ENCODE measurements at regions not wholly inside any gene's neighbourhood (a gene's known extent, or its start where the extent isn't known, plus 50 kb on each side); places are given as distances from the start of the nearest gene placed in this dataset.

- Mint-ChIP-seq H3K27ac (no peak overlapping the region), H3K4me1 (ENCODE audit: low read depth) (no peaks in the 10 kb centered on the region), H3K36me3 (ENCODE audit: low read depth) (no peaks in the 10 kb centered on the region), H3K27me3 (no peaks in the 10 kb centered on the region), H3K4me3 (no peak overlapping the region), H3K9me3 (no peaks in the 10 kb centered on the region)
- intact Hi-C loops (cut with DNase I, micrococcal nuclease), result no loop called here
- H3K36me3 ChIP-seq (ENCODE audit: insufficient read depth, low read length), result no peaks in the 10 kb centered on the region
- DNase-seq, result no peak
- no peaks in the 10 kb centered on the region for H3K4me1 ChIP-seq (ENCODE audit: insufficient read depth, low read length)
- no peaks in the 10 kb centered on the region for H3K9me3 ChIP-seq (ENCODE audit: control insufficient read depth in 1 of 2, insufficient read depth in 1 of 2, low read length in 2 of 2)
- no peak overlapping the region for H3K27ac ChIP-seq (ENCODE audit: low read depth in 1 of 2, low read length in 2 of 2)
- no peak overlapping the region for H3K4me3 ChIP-seq (ENCODE audit: low read length)
- POLR2A ChIA-PET, result no interaction called here
- H3K27me3 ChIP-seq (ENCODE audit: control insufficient read depth in 1 of 2, insufficient read depth in 2 of 2, low read length in 2 of 2), result no peaks in the 10 kb centered on the region
- ATAC-seq (ENCODE audit: poor library complexity), result no peak
- TF ChIP-seq CTCF (IDR thresholded peaks at IDR 0.05), result no peak
- CTCF ChIA-PET, result no interaction called here
Observed at GRCh38 chr3:99013077-99013476, 111.6 kb upstream of the DCBLD2 start.

- CTCF ChIA-PET, result no interaction called here
- Mint-ChIP-seq H3K4me1 (ENCODE audit: low read depth) (no peaks in the 10 kb centered on the region), H3K36me3 (ENCODE audit: low read depth) (no peaks in the 10 kb centered on the region)
Observed at GRCh38 chr3:99012051-99012450, 110.6 kb upstream of the DCBLD2 start.

DNA sequence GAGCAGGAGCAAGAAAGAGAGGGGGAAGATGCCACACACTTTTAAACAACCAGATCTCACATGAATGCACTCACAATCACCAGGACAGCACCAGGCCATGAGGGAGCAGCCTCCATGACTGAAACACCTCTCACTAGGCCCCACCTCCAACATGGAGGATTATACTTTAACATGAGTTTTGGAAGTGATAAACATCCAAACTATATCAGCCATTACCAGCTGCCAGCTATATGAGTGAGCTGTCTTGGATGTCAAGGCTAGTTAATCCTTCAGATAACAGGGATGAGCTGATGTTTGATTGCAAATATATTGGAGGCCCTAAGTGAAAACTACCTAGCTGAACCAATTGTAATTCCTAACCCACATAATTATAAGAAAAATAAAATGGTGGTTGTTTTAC, 108.4 kb upstream of the DCBLD2 start:
- Histone ChIP-seq H3K9me3 (ENCODE audit: control insufficient read depth in 1 of 2, insufficient read depth in 1 of 2, low read length in 2 of 2) (no peaks in the 10 kb centered on the region), H3K27me3 (ENCODE audit: control insufficient read depth in 1 of 2, insufficient read depth in 2 of 2, low read length in 2 of 2) (no peaks in the 10 kb centered on the region), H3K4me1 (ENCODE audit: insufficient read depth, low read length) (no peaks in the 10 kb centered on the region), H3K27ac (ENCODE audit: low read depth in 1 of 2, low read length in 2 of 2) (no peak overlapping the region), H3K36me3 (ENCODE audit: insufficient read depth, low read length) (no peaks in the 10 kb centered on the region), H3K4me3 (ENCODE audit: low read length) (no peak overlapping the region)
- ATAC-seq (ENCODE audit: poor library complexity) (no peak), DNase-seq (no peak)
- CTCF ChIA-PET, result no interaction called here
- intact Hi-C loops (cut with DNase I, micrococcal nuclease), result no loop called here
- Mint-ChIP-seq H3K4me1 (ENCODE audit: low read depth) (no peaks in the 10 kb centered on the region), H3K36me3 (ENCODE audit: low read depth) (no peaks in the 10 kb centered on the region), H3K4me3 (no peak overlapping the region), H3K27me3 (no peaks in the 10 kb centered on the region), H3K9me3 (peaks cover 2% of the 10 kb centered on the region), H3K27ac (no peak overlapping the region)
- TF ChIP-seq CTCF (IDR thresholded peaks at IDR 0.05), result no peak
- POLR2A ChIA-PET, result no interaction called here

More at GRCh38 chr3:99012051-99012450, 110.6 kb upstream of the DCBLD2 start:
- H3K4me1 ChIP-seq (ENCODE audit: insufficient read depth, low read length), result no peaks in the 10 kb centered on the region
- no peak overlapping the region for H3K4me3 ChIP-seq (ENCODE audit: low read length)
- H3K27ac Mint-ChIP-seq, result no peak overlapping the region
- H3K27me3 Mint-ChIP-seq, result no peaks in the 10 kb centered on the region
- ATAC-seq (ENCODE audit: poor library complexity), result no peak
- no peak overlapping the region for H3K4me3 Mint-ChIP-seq
- no peaks in the 10 kb centered on the region for H3K9me3 ChIP-seq (ENCODE audit: control insufficient read depth in 1 of 2, insufficient read depth in 1 of 2, low read length in 2 of 2)
- H3K36me3 ChIP-seq (ENCODE audit: insufficient read depth, low read length), result no peaks in the 10 kb centered on the region
- no peak for DNase-seq
- no peaks in the 10 kb centered on the region for H3K27me3 ChIP-seq (ENCODE audit: control insufficient read depth in 1 of 2, insufficient read depth in 2 of 2, low read length in 2 of 2)
- TF ChIP-seq CTCF (IDR thresholded peaks at IDR 0.05), result no peak
- POLR2A ChIA-PET, result no interaction called here
- intact Hi-C loops (cut with DNase I, micrococcal nuclease), result no loop called here
- H3K9me3 Mint-ChIP-seq, result no peaks in the 10 kb centered on the region
- no peak overlapping the region for H3K27ac ChIP-seq (ENCODE audit: low read depth in 1 of 2, low read length in 2 of 2)

Data from CD4-positive, alpha-beta T cell (primary cell).